ENCODE measurements at regions not wholly inside any gene's neighbourhood (a gene's known extent, or its start where the extent isn't known, plus 50 kb on each side); places are given as distances from the start of the nearest gene placed in this dataset.

DNA sequence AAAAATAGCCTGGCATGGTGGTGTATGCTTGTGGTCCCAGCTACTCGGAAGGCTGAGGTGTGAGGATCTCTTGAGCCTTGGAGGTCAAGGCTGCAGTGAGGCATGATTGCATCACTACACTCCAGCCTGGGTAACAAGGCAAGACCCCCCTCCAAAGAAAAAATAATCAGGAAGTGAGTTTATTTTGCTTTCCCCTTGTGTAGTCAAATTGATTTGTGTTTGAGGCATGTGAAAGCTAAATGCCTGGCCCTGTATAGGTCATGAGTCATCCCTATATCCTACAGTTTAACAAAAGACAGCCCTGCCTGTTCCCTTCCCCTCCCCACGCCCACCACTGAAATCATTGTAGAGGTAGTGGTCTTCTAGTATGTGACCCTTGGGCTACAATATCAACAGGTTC, 241.4 kb upstream of the JUN start:
- TF ChIP-seq, protein P1, sequence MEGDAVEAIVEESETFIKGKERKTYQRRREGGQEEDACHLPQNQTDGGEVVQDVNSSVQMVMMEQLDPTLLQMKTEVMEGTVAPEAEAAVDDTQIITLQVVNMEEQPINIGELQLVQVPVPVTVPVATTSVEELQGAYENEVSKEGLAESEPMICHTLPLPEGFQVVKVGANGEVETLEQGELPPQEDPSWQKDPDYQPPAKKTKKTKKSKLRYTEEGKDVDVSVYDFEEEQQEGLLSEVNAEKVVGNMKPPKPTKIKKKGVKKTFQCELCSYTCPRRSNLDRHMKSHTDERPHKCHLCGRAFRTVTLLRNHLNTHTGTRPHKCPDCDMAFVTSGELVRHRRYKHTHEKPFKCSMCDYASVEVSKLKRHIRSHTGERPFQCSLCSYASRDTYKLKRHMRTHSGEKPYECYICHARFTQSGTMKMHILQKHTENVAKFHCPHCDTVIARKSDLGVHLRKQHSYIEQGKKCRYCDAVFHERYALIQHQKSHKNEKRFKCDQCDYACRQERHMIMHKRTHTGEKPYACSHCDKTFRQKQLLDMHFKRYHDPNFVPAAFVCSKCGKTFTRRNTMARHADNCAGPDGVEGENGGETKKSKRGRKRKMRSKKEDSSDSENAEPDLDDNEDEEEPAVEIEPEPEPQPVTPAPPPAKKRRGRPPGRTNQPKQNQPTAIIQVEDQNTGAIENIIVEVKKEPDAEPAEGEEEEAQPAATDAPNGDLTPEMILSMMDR (IDR thresholded peaks at IDR 0.05; ENCODE audit: insufficient read depth, low read length) = no peak
- TF ChIP-seq POLR2AphosphoS5 (IDR thresholded peaks at IDR 0.05; ENCODE audit: low read depth) (no peak), SPI1 (IDR thresholded peaks at IDR 0.05; ENCODE audit: borderline replicate concordance, low read depth) (no peak), GABPA (IDR thresholded peaks at IDR 0.05; ENCODE audit: low read depth) (no peak)
- TF ChIP-seq, protein P2, sequence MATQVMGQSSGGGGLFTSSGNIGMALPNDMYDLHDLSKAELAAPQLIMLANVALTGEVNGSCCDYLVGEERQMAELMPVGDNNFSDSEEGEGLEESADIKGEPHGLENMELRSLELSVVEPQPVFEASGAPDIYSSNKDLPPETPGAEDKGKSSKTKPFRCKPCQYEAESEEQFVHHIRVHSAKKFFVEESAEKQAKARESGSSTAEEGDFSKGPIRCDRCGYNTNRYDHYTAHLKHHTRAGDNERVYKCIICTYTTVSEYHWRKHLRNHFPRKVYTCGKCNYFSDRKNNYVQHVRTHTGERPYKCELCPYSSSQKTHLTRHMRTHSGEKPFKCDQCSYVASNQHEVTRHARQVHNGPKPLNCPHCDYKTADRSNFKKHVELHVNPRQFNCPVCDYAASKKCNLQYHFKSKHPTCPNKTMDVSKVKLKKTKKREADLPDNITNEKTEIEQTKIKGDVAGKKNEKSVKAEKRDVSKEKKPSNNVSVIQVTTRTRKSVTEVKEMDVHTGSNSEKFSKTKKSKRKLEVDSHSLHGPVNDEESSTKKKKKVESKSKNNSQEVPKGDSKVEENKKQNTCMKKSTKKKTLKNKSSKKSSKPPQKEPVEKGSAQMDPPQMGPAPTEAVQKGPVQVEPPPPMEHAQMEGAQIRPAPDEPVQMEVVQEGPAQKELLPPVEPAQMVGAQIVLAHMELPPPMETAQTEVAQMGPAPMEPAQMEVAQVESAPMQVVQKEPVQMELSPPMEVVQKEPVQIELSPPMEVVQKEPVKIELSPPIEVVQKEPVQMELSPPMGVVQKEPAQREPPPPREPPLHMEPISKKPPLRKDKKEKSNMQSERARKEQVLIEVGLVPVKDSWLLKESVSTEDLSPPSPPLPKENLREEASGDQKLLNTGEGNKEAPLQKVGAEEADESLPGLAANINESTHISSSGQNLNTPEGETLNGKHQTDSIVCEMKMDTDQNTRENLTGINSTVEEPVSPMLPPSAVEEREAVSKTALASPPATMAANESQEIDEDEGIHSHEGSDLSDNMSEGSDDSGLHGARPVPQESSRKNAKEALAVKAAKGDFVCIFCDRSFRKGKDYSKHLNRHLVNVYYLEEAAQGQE (IDR thresholded peaks at IDR 0.05; ENCODE audit: insufficient replicate concordance, low read depth) = no peak

Measured in HL-60 (cell line).